ENCODE measurements at regions not wholly inside any gene's neighbourhood (a gene's known extent, or its start where the extent isn't known, plus 50 kb on each side); places are given as distances from the start of the nearest gene placed in this dataset.

DNA sequence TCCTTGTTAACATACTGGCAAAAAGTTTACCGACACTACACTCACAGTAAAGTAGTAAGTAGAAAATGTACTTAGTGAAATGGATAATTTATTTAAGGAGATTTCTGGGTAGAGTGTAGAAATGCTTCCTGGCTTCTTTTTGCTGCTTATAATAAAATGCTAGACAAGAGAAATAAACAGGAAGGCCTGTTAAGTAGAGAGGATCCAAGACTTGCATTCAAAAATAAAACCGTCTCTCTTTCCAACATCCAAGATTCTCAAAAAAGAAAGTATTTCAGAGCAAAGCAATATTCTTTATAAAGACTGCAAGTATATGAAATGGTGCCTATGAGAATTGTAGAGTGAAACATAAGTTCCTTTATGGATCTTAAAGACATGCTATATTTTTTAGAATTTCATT lies 77.0 kb upstream of the CNTN6 start:
- TF ChIP-seq CTCF (conservative IDR thresholded peaks at IDR 0.05; ENCODE audit: low read depth, low read length) (no peak), EZH2 (IDR thresholded peaks at IDR 0.05; ENCODE audit: borderline replicate concordance, low read depth, low read length, poor library complexity, severe bottlenecking) (no peak)
